ENCODE measurements at regions not wholly inside any gene's neighbourhood (a gene's known extent, or its start where the extent isn't known, plus 50 kb on each side); places are given as distances from the start of the nearest gene placed in this dataset.

GRCh38 chr10:33052263-33052875 lies 94.3 kb upstream of the ITGB1 start:
- TF ChIP-seq POLR2AphosphoS5 (IDR thresholded peaks at IDR 0.05) (no peak), POLR2A (IDR thresholded peaks at IDR 0.05) (no peak)
- TF ChIP-seq, protein P1, sequence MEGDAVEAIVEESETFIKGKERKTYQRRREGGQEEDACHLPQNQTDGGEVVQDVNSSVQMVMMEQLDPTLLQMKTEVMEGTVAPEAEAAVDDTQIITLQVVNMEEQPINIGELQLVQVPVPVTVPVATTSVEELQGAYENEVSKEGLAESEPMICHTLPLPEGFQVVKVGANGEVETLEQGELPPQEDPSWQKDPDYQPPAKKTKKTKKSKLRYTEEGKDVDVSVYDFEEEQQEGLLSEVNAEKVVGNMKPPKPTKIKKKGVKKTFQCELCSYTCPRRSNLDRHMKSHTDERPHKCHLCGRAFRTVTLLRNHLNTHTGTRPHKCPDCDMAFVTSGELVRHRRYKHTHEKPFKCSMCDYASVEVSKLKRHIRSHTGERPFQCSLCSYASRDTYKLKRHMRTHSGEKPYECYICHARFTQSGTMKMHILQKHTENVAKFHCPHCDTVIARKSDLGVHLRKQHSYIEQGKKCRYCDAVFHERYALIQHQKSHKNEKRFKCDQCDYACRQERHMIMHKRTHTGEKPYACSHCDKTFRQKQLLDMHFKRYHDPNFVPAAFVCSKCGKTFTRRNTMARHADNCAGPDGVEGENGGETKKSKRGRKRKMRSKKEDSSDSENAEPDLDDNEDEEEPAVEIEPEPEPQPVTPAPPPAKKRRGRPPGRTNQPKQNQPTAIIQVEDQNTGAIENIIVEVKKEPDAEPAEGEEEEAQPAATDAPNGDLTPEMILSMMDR (IDR thresholded peaks at IDR 0.05): no peak
